GM18508 (cell line): ENCODE measurements at regions not wholly inside any gene's neighbourhood (a gene's known extent, or its start where the extent isn't known, plus 50 kb on each side); places are given as distances from the start of the nearest gene placed in this dataset.

ENCODE experiments used
- ATAC-seq: cut with Tn5 transposase; IDR thresholded peaks from one replicate; pipeline ENCODE4 v1.9.1; 2021; ENCODE audit warnings: moderate number of reproducible peaks; ENCODE audit not compliant: insufficient read depth, unreplicated experiment

DNA sequence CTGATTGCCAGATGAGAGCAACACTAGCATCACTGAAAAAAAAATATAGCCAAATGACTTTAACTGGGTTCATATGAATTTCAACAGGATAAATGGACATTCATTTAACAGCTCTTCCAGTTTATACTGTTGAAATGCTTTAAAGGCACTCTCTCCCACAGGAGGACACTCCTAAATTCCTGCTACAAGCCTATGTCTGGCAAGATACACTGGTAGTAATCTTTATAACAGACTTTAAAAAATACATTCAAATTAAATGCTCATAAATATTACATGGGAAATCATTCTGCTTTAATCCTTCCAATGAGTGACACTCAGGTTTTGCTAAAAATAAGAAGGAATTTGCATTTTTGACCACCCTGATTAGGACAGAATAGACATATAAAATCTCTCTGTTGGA is 526.7 kb upstream of the ADAMTS5 start:
- ATAC-seq, result no peak

DNA sequence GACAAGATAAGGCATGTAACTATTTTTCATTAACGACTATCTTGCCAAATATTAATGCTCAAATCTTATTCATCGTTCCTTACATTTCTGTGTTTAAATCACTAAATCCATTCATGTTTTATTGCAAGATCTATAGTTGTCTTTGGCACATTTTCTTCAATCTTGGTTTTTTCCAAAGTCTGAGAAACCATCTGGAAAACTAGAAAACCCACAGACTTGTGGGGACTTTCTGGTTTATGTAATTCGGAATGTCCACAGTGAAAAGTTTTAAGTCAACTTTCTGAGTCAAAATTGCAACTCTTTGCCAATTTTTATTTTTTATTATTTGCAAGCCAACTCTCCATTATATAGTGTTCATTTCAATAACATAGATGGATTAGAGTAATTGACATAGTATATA is 520.8 kb upstream of the ADAMTS5 start:
- no peak for ATAC-seq

DNA sequence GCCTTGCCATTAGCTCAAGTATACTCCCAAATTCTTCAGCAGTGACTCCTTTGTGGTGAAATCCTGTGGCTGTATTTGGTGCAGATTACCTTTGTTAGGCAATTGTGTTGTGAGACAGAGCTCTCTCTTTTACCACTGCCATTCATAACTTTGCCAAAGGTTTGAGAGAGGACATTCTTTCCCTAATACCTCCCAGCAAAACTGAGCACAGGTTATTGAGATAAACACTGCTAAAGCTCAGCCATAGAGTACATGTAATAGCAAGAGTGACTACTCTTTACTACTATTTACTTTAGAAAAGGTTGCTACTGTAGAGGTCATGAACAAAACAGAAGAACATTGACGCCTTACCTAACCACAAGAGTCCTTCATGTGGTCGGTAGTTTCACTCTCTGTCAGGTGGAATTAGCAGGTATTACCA is 514.0 kb upstream of the ADAMTS5 start:
- ATAC-seq, result no peak

DNA sequence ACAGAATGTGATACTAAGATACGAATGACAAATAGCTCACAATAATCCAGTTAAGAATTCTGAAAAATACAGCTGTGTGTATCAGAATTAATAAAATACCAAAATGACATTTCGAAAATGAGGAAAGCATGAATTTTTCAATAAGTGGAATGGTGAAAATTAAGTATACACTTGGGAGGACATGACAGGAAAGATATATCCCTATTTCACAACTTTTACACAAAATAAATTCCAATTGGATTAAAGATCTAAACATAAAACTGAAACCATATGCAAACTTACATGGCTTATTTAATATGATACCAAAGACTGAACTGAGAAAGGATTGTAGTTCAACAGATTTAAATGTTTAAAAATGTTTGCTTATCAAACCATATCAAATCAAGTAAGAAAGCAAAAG is 510.4 kb upstream of the ADAMTS5 start:
- no peak for ATAC-seq

DNA sequence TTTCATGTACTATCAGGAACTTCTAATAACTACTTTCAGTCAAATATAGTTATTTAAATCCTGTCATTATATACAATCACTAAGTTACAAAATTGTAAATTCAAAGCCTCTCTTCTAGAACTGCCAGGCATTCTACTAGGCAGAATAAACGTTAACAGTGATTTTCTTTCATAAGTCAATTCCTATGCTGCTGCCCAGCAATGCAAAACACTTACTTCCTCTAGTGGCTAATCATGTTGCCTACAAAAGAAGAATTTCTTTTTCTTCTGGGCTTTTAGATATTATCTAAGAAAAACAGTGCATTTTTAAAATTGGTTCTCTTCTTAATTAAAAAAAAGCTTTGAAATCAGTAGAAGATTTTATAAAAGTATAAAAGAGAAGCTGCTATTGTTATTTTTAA is 509.8 kb upstream of the ADAMTS5 start:
- ATAC-seq, result no peak

DNA sequence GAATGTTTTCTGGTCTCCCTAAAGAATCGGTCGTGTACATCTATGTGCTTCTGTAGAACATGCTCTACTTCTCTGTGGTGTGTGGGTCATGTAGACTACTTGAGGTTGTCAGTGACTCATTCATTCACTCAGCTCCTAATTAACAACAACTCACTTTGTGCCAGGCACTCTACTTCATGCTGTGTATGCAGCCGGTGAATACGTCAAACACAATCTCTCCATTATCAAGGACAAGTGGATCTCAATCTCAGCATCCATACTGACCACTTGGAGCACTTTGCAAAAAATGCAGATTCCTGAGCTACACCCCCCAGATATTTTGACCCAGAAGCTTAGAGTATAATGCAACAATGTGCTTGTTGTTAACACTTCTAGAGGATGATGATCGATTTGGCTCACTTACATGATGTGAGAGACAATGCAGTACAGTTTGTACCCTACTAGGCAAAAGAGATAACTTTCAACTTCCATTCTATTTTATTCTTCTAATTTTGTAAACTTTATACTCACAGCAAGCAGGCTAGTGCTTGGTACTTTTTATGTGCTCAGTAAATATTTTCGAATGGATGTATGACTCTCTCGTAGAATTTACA is 508.6 kb upstream of the ADAMTS5 start:
- ATAC-seq, result no peak

DNA sequence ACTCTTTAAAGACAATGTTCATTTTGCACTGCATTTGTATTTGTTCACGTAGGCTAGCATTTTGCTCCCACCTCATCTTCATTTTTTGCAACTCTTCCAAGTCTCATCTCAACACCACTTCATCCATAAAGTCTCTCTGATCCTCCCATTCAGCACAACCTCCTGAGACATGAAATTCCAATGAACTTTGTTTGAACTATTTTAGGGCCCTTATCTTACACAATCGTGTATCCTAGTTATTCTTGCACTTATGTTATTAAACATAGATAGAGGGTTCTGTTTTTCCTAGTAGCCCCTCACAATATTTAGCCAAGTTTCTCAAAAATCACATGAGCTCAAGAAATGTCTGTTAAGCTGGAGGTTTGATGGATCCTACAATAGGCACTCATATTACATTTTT is 500.5 kb upstream of the ADAMTS5 start:
- ATAC-seq, result no peak

DNA sequence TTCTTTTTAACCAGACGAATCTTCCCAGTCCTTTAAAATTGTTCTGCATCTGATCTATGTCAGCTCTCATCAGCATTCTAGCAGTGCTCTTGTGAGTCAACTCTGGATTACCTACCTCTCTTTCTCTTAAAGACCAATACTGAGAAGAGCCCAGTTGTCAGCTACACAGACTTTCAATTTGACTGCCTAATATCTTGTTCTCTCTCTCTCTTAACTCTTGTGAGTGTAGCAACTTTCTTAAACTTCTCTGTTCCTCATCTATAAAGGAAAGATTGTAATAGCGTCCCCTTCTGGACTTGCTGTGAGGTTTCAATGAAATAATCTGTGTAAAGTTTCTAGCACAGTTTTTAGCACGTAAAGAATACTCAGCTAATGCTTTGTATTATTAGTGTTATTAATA is 499.3 kb upstream of the ADAMTS5 start:
- ATAC-seq, result no peak

DNA sequence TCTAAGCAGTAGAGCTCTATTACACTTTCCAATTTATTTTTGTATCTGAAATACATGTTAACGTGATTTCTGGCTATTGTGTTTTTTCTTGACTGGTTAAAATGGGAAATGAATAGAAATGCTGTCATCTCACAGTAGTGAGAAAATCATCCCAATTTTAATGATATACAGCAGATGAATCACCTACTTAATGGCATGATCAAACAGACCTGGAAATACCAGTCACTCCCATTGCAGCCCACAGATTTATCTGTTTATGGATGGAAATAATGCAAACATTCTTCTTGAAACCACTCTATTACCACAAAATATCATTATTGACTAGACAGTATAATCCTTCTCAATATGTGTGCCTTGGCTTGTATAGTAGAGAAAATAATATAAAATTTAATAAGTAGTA is 497.8 kb upstream of the ADAMTS5 start:
- no peak for ATAC-seq

DNA sequence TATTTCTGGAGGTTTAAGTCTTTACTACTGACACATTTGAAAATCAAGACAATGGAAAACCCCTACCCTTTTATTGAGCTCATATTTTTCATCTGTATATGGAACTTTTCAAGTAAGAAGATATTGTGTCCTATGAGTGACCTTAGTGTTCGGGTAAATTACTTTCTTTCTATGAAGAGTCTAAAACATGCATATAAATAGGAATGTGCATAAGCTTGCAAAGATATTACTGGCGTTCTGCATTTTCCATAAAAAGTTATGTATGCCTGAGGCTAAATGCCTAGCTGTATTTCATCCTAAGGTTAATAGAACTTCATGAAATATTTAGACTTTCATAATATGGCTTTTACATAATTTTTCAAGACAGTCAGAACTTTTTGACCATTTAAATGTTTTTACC is 495.8 kb upstream of the ADAMTS5 start:
- no peak for ATAC-seq

DNA sequence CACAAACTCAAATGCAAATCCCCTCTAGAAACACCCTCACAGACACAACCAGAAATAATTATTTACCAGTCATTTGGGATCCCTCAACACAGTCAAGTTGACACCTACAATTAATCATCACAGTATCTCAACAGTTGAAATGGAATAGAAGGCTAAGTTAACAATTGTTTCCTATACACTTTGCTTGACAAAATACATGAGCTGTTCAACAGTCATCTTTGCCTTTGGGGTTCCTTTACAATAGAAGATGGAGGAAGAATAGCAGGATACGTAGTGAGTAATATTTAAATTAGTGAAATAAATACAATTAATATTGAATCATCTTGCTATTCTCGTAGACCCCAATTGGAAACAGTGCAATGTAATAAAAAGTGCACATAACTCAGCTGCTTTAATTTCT is 487.3 kb upstream of the ADAMTS5 start:
- ATAC-seq, result no peak

DNA sequence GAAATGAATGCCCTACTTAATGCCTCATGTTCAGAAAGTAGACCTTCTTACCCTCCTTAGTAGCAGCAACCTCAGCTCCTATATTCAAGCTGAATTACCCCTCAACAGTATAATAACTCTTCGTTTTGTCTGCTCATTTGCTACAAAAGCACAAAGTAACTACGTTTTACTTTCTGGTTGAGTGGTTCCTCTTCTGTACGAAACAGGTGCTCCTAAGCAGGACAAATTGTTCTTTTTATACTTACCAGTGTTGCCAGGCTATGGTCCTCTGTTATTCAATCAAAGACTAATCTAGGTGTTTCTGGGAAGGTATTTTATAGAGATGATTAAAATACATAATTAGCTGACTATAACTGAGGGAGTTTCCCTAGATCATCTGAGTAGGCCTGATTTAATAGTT is 484.2 kb upstream of the ADAMTS5 start:
- ATAC-seq, result no peak

DNA sequence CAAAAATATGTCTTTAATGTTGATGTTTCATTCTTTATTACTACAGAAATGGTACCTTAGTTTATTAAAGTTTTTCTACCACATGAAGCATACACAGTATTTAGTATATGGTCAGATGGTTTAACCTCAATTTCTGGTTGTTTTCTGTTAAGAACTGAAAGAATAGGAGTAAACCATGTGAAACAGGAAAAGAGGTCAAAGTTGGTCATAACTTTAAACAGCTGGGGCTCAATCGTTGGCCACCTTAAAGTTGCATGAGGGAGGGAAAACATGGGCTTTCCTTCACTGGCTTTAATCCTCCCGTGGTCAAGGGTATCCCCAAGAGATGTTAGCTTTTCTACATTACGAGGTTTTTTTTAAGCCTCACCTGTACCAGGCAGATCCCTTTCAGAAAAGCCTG is 483.3 kb upstream of the ADAMTS5 start:
- no peak for ATAC-seq

DNA sequence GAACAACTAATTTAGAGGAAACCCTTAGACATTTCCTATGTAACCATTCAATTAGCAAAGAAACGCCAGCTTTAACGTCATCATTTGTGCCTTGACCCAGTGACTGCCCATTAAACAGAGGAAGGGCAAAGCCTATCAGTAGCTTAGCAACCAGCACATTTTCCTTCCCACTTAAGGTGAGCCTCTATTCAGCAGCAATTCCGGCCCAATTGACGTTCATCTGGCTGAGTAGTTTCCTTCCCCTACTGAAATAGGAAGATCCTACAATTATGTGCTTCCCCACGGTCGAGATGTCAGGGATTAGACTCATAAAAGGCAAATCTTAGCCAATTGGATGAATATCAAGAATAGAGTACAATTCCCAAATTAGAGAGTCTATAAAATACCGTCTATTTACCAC is 482.1 kb upstream of the ADAMTS5 start:
- no peak for ATAC-seq

DNA sequence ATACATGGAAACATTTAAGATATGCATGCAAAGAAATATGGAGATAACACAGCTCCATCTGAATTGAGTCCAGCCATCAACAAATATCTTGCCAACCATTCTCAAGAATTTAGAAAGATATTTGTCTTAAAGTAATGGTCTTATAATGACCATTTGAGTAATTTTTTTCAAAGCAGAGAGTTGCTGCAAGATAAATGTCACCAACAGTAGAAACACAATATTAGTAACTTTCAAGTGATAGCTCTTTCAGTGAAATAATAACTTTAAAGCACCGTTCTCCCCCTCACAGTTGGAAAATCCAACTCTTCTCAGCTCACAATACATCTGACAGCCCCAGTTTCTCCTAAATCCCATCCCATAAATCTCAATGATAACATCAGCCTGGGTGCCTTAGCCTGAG is 481.0 kb upstream of the ADAMTS5 start:
- ATAC-seq, result no peak

DNA sequence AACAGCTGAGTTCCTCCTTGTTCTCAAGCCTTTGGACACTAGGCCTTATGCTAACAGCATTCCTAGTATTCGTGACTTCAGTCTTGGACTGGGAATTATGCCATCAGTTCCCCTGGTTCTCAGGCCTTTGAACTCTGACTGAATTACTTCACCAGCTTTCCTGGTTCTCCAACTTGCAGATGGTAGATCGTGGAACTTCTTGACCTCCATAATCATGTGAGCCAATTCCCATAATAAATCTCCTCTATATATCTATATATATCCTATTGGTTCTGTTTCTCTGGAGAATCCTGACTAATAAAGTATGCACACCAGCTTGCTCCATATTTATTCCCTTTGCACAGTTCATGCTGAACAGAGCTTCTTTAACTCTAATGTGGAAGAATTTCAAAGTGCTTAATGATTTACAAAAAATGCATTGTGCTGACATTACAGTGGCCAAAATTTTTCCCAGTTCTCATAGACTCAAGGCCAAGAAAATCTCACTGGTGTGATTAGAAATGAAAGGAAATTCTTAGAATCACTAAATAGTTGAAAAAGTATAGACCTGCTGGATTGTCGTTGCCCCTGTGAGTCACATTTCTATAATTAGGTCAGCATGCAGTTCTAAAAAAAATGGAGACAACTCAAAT is 462.9 kb upstream of the ADAMTS5 start:
- ATAC-seq, result no peak

DNA sequence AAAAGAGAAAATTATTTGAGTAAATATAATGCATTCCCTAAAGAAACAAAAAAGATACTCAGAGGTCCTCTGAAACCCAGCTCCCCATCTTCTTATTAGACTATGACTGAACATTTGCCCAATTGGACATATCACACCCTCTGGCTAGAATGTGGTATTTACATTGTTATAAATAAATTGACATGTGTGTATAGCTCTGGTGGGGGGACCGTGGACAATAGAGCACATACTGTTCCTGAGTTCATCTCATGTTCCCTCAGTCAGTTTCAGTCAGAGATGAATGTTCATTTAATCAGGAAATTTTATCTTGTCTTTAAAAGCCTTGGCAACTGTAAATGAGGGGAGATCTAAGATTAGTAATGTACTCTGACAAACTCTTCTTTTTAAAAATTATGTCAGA is 459.3 kb upstream of the ADAMTS5 start:
- ATAC-seq, result no peak

DNA sequence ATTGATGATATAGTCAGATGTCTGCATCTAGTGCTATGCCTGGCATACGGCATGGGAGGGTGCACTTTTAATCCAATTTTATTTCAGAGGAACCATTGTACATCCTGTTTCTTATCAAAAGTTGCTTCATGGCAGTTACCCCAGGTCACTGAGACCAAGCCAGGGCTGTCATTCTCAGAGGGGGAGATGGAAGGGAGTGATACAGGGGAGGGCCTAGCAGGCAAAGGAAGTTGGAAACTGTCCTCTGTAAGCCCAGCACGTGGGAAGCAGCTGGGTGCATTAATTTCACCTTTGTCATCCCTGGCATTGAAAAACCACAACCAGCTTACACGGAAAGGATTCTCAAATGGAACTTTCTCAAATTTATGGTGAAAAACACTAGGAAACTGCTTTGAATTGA is 458.7 kb upstream of the ADAMTS5 start:
- ATAC-seq, result no peak

DNA sequence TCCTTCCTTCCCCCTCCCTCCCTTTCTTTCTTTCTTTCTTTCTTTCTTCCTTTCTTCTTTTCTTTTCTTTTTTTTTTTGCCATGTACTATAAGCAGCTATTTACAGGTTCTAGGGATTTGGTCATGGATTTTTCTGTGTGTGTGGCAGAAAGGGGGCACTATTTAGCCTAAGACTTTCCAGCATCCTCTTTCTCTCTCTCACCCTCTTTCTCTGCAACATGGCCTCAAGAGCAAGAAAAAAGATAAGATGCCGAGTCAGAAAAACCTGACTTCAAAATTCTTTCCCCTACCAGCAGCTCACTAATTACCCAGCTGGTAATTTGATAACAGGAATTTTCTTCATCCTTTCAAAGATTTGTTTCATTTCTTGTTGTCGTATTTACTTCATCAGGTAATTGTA is 458.3 kb upstream of the ADAMTS5 start:
- no peak for ATAC-seq

DNA sequence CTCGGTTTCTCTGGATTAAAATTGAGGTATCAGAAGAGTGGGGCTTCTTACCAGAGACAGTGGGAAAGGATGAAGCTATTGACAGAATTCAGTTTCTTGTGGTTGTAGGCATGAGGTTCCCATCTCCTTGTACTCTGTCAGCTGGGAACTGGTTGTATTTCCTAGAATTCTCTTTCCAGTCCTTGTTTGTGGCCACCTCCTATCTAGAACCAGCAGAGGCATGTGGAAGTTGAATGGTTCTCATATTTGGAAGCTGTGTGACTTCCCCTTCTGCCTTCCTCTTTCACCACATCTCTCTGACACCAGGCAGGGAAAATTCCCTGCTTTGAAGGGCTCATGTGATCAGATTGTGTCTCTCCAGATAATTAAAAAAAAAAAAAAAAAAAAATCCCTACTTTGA is 457.7 kb upstream of the ADAMTS5 start:
- ATAC-seq, result no peak

DNA sequence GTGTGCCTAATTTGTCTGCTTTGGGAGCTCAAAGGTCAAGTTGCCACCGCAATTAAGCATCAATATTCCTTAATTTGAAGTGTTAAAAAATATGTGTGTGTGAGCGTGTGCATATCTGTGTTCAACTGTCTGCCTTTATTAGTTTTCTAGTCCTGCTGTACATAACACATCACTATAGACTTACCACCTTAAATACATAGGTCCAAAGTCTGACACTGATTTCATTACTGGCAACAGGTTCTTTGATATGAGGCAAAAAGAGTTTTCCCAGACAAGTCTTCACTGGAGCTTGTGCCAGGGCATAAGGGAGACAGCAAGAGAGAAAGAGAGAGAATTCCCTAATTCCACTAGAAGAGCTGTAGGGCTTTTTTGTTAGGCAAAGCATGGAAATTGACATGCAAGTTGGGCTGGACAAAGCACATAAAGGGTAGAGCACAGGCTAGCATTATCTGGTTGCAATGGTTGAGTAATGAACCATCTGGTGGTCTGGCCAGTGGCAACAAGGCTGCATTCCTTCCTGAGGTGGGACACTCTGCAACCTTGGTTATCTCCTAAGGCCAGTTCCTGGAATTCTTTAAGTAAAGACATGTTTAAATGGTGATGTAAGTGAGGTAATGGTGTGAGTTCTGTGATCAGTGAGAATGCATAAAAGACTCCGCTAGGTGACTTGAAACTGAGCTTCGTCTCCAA is 457.2 kb upstream of the ADAMTS5 start:
- no peak for ATAC-seq

DNA sequence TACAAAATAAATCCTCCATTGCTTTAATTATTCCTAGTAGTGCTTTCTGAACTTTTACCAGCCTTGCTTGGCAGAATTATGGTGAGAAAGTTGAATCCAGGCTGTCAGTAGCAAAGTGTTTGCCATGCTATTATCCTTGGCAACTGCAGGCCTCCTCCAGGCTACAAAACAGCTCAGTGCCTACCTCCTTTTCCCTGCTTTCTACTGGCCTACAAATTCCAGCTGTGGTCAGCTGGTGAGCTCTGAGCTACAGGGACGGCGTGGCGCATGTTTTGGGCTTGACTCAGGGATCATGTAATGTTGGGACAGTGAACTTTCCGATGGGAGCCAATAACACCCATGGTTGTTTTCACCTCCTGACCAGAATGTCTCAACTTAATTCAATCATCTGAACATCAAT is 456.1 kb upstream of the ADAMTS5 start:
- no peak for ATAC-seq
